GM06990 (cell line): ENCODE measurements at regions not wholly inside any gene's neighbourhood (a gene's known extent, or its start where the extent isn't known, plus 50 kb on each side); places are given as distances from the start of the nearest gene placed in this dataset.
A peak's percentile ranks its signal among the peaks of the same experiment; 100 is the strongest.
"Not testable (repeated sequence)": the region's sequence is repeated elsewhere in the genome, so short reads cannot be mapped to it uniquely, and the experiment has no call there.

Experiments used
- DNase-seq: peaks from one replicate; pipeline ENCODE4 v3.0.0-alpha.2; 2011; ENCODE audit not compliant: insufficient read length; ENCODE audit errors: extremely low read depth
- H3K27me3 ChIP-seq: replicated peaks from 2 replicates; pipeline ENCODE4 v1.6.0; 2011; ENCODE audit warnings: low read length; ENCODE audit not compliant: control insufficient read depth, insufficient read depth
- H3K36me3 ChIP-seq: 2 replicates; pipeline ENCODE4 v1.5.1; 2011; ENCODE audit warnings: low read length; ENCODE audit not compliant: control insufficient read depth, insufficient read depth
- H3K4me3 ChIP-seq: replicated peaks from 2 replicates; pipeline ENCODE4 v1.5.1; 2011; ENCODE audit warnings: low read depth, mild to moderate bottlenecking, control low read depth, low read length
- CTCF ChIP-seq: IDR thresholded peaks from 2 replicates; pipeline ENCODE4 v1.5.1; 2011; ENCODE audit warnings: low read length, control low read depth, mild to moderate bottlenecking, inconsistent platforms; ENCODE audit not compliant: insufficient read depth, poor library complexity, severe bottlenecking

- Histone ChIP-seq H3K27me3 (no peaks in the 10 kb centered on the region; the same call in 1 of the 2 replicates), H3K4me3 (no peak overlapping the region), H3K36me3 (no peaks in the 10 kb centered on the region)
- no peak for TF ChIP-seq CTCF
- DNase-seq: no peak
Measured at GRCh38 chr7:47181746-47182361, 400.1 kb downstream of the TNS3 start.

GRCh38 chr7:47180516-47180826 is 401.4 kb downstream of the TNS3 start:
- no peak for TF ChIP-seq CTCF
- Histone ChIP-seq H3K4me3 (no peak overlapping the region), H3K36me3 (no peaks in the 10 kb centered on the region), H3K27me3 (no peaks in the 10 kb centered on the region; the same call in 1 of the 2 replicates)
- no peak for DNase-seq

- Histone ChIP-seq H3K36me3 (no peaks in the 10 kb centered on the region), H3K27me3 (no peaks in the 10 kb centered on the region; the same call in 1 of the 2 replicates), H3K4me3 (no peak overlapping the region)
- TF ChIP-seq CTCF: peak; percentile 76
- DNase-seq: no peak
Measured at GRCh38 chr7:47179812-47180515, 401.9 kb downstream of the TNS3 start.

GRCh38 chr7:47172602-47173539 is 409.0 kb downstream of the TNS3 start:
- not testable (repeated sequence) for H3K27me3 ChIP-seq, DNase-seq, H3K4me3 ChIP-seq, H3K36me3 ChIP-seq

GRCh38 chr7:47170516-47170915 is 411.4 kb downstream of the TNS3 start:
- Histone ChIP-seq H3K27me3 (no peaks in the 10 kb centered on the region; the same call in 1 of the 2 replicates), H3K4me3 (no peak overlapping the region), H3K36me3 (no peaks in the 10 kb centered on the region)
- no peak for DNase-seq
- TF ChIP-seq CTCF: peak; percentile 26

GRCh38 chr7:47154791-47155190 is 427.1 kb downstream of the TNS3 start:
- DNase-seq: no peak
- Histone ChIP-seq H3K36me3 (no peaks in the 10 kb centered on the region), H3K4me3 (no peak overlapping the region), H3K27me3 (no peaks in the 10 kb centered on the region; the same call in 1 of the 2 replicates)
- no peak for TF ChIP-seq CTCF
